MCF 10A (cell line): ENCODE measurements at regions not wholly inside any gene's neighbourhood (a gene's known extent, or its start where the extent isn't known, plus 50 kb on each side); places are given as distances from the start of the nearest gene placed in this dataset.

Experiments
- BruUV-seq: library from RNA; stranded (reverse); fragments of 400-500 nt; replicated peaks from 2 replicates; lab custom pipeline; 2021; lab: Mats Ljungman, UMichigan
- CTCF ChIA-PET: fragments of 300-600 bp; sonication (Branson Sonifier 250); formaldehyde crosslinking; extraction: SDS; loops from one replicate; lab custom pipeline; 2021; ENCODE audit warnings: antibody characterized with exemption, inconsistent platforms; lab: Yijun Ruan, JAX
- POLR2A ChIA-PET: fragments of 300-600, 350-650 bp; sonication (Branson Sonifier 250); formaldehyde crosslinking; extraction: SDS; loops from one replicate; lab custom pipeline; 2020; ENCODE audit warnings: antibody characterized with exemption, inconsistent platforms; lab: Yijun Ruan, JAX
- DNase-seq: peaks from one replicate; pipeline ENCODE4 v3.0.0-alpha.2; 2018; ENCODE audit not compliant: unreplicated experiment
- H3K27ac Mint-ChIP-seq: one replicate; pipeline ENCODE4 v1.8.0; 2022; ENCODE audit warnings: mild to moderate bottlenecking, low read depth, mixed read lengths; ENCODE audit not compliant: unreplicated experiment
- H3K27me3 Mint-ChIP-seq: one replicate; pipeline ENCODE4 v1.8.0; 2022; ENCODE audit warnings: mixed read lengths; ENCODE audit not compliant: insufficient read depth, unreplicated experiment
- H3K36me3 Mint-ChIP-seq: one replicate; pipeline ENCODE4 v1.8.0; 2022; ENCODE audit warnings: mild to moderate bottlenecking, moderate library complexity, mixed read lengths; ENCODE audit not compliant: insufficient read depth, unreplicated experiment
- H3K4me1 Mint-ChIP-seq: one replicate; pipeline ENCODE4 v1.8.0; 2022; ENCODE audit warnings: mixed read lengths; ENCODE audit not compliant: insufficient read depth, unreplicated experiment
- H3K4me3 Mint-ChIP-seq: one replicate; pipeline ENCODE4 v1.8.0; 2022; ENCODE audit warnings: mild to moderate bottlenecking, moderate library complexity, mixed read lengths; ENCODE audit not compliant: unreplicated experiment
- H3K9me3 Mint-ChIP-seq: one replicate; pipeline ENCODE4 v1.8.0; 2022; ENCODE audit warnings: mixed read lengths; ENCODE audit not compliant: unreplicated experiment
- CTCF ChIP-seq: fragments of 200-600 bp; IDR thresholded peaks from one replicate; pipeline ENCODE4 v1.8.0; 2022; ENCODE audit warnings: antibody characterized with exemption, mild to moderate bottlenecking; ENCODE audit not compliant: unreplicated experiment
- intact Hi-C: fragments of 100-400 bp; cut with micrococcal nuclease; formaldehyde crosslinking; loops from 2 replicates; pipeline ENCODE4 v1.14.1; 2022

DNA sequence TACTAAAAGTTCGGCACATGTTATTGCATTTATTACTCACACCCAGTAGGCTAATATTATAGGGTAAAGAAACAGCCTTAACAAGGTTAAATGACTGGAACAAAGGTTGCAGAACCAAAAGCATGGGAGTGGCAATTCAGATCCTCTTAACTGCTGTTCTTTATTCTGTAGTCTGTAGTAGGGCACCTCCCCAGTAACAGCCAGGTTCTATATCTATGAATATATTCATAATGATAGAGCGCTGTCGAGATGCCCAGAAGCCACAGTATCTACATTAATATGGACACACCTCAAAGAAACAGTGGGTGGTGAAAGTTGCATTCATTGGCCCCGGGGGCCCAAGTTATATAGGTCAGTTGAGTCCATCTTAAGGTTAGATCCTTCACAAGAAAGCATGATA, 340.9 kb upstream of the THRB start:
- Mint-ChIP-seq H3K36me3 (no peaks in the 10 kb centered on the region), H3K27ac (no peak overlapping the region), H3K9me3 (peaks cover 8% of the 10 kb centered on the region), H3K4me3 (no peak overlapping the region), H3K27me3 (no peaks in the 10 kb centered on the region), H3K4me1 (peaks cover 10% of the 10 kb centered on the region)
- no peak for DNase-seq
- POLR2A ChIA-PET = no interaction called here
- BruUV-seq = no TSS peak
- no peak for TF ChIP-seq CTCF
- intact Hi-C loops = no loop called here
- CTCF ChIA-PET = no interaction called here

GRCh38 chr3:24837601-24838000, 343.0 kb upstream of the THRB start:
- Mint-ChIP-seq H3K4me1 (peaks cover 10% of the 10 kb centered on the region), H3K9me3 (peaks cover 8% of the 10 kb centered on the region), H3K36me3 (no peaks in the 10 kb centered on the region), H3K27ac (no peak overlapping the region), H3K27me3 (no peaks in the 10 kb centered on the region), H3K4me3 (no peak overlapping the region)
- CTCF ChIA-PET = no interaction called here
- POLR2A ChIA-PET = no interaction called here
- intact Hi-C loops = no loop called here
- no TSS peak for BruUV-seq
- TF ChIP-seq CTCF = no peak
- DNase-seq = no peak

DNA sequence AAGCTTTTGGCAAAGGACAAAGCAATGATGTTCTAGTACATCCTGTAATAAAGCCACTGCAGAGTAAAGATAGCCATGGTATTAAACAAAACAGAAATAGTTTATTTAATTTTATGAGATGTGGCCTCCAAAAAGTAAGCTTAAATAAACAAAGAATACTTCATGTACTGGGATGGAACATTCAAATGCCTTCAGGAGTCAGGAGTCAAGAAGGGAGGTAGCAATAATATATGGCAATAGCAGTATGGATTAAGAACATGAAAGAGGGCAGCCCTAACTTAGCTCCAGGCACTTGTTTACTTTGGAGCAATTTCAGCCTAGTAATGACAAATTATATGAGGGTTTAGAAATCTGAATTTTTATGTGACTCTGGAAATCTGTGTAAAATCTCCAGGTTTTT, 343.9 kb upstream of the THRB start:
- BruUV-seq = no TSS peak
- intact Hi-C loops = no loop called here

GRCh38 chr3:24843955-24844354, 349.3 kb upstream of the THRB start:
- H3K36me3 Mint-ChIP-seq = no peaks in the 10 kb centered on the region
- DNase-seq = no peak
- H3K4me3 Mint-ChIP-seq = no peak overlapping the region
- H3K27ac Mint-ChIP-seq = no peak overlapping the region
- intact Hi-C loops = no loop called here
- no peaks in the 10 kb centered on the region for H3K27me3 Mint-ChIP-seq
- H3K9me3 Mint-ChIP-seq = no peaks in the 10 kb centered on the region
- no peak for TF ChIP-seq CTCF
- no peaks in the 10 kb centered on the region for H3K4me1 Mint-ChIP-seq
- CTCF ChIA-PET = no interaction called here
- no TSS peak for BruUV-seq
- POLR2A ChIA-PET = no interaction called here

More for the DNA sequence above, 343.9 kb upstream of the THRB start:
- Mint-ChIP-seq H3K36me3 (no peaks in the 10 kb centered on the region), H3K4me3 (no peak overlapping the region), H3K27ac (no peak overlapping the region), H3K9me3 (peaks cover 8% of the 10 kb centered on the region), H3K4me1 (peaks cover under 1% of the 10 kb centered on the region), H3K27me3 (no peaks in the 10 kb centered on the region)
- CTCF ChIA-PET = interaction anchor here (0.6 kb wide), 1 partner anchor 125 kb away, joined by 3 read pairs; no protein-coding TSS in a partner anchor
- no peak for DNase-seq
- no peak for TF ChIP-seq CTCF
- POLR2A ChIA-PET = no interaction called here
